GM21360 (cell line): ENCODE measurements at regions not wholly inside any gene's neighbourhood (a gene's known extent, or its start where the extent isn't known, plus 50 kb on each side); places are given as distances from the start of the nearest gene placed in this dataset.

ENCODE experiments used
- ATAC-seq: cut with Tn5 transposase; IDR thresholded peaks from one replicate; pipeline ENCODE4 v1.9.1; 2021; ENCODE audit warnings: mild to moderate bottlenecking, moderate library complexity; ENCODE audit not compliant: unreplicated experiment

DNA sequence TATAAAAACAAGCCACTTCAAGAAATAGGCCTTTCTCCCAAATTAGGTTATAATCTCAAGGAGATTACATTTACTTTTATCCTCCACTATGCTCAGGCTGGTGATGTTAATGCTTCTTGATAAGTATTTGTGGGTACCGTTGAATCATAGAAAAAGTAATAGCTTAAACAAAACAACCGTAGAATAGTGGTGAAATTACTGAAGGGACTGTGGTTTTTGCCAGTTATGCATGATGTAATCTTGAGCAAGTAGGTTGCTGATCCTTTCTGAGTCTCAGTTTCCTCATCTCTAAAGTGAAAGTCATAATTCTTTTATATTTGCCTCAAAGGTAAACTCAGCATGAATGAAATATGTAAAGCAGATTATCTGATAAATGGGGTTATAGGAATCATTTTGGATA lies 187.3 kb upstream of the JAG1 start:
- ATAC-seq: no peak

DNA sequence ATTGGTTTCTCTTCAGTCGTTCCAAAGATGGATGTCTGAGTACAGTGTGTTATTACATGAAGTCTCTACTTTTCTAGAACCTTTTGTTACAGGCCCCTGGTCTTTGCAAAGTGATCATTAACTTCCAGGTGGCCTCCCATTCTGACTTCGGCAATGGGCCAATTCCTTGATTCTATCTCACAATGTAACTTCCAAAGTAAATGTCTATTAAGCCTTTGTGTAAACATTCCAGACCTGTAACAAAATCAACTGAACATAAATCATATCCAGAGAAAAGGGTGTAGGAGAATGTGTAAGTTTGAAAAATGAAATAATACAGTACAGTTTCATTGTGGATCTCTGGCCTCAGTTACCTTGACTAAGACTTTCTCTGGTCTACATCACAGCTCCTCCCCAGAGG lies 187.8 kb upstream of the JAG1 start:
- no peak for ATAC-seq

DNA sequence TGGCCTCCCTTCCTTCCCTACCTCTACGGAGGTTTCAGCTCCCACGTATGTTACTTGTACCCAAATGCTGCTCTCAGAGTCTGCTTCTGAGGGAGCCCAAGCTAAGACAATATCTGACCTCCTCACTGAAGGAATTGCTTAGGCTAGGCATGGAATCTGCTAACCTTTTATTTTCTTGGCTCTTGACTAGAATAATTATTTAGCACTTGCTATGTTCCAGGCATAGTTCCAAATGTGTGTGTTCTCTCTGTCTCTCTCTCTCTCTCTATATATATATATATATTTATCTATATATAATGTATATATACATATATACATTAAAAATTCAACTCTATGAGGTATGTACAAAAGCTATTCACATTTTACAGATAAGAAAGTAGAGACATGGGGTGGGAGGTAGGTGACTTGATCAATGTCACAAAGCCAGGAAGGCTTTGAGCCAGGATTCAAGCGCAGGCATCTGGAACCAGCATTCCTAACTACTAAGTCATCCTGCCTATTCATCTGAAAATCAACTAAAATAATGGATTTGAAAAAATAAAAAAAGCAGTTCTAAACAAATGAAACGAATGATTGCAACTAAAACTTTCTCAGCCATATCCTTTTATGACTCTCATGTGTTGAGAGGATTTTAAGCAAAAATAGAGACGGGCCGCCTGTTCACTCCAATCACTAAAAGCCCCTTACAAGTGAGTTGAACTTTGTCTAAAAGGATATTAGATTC lies 189.7 kb upstream of the JAG1 start:
- no peak for ATAC-seq

DNA sequence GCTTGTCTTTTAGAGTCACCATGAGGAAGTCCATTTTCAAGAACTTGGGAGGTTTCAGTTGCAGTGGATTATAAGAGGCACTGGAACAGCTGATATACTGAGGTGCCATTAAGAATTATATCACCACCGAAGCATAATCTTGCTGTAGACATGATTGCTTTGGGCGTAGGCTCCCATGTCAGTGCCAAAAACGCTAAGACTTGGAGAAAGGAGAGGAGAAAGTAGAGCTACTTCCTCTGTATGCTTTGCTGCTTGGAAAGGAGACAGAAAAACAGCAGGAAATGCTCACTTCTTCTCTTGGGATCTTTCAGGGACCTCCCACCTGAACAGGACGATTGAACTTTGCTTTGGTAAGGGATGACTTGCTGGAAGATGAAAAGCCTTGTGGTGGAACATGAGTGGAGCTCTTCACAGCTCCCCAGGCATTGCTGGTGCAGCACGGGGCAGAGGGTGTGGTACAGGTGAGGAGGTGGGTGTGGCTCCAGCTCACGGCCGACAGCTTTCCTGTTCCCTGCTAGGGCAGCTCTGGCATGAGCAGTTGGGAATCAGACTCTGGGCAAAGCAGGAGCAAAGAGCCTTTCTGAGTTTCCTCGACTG lies 190.4 kb upstream of the JAG1 start:
- ATAC-seq: no peak

DNA sequence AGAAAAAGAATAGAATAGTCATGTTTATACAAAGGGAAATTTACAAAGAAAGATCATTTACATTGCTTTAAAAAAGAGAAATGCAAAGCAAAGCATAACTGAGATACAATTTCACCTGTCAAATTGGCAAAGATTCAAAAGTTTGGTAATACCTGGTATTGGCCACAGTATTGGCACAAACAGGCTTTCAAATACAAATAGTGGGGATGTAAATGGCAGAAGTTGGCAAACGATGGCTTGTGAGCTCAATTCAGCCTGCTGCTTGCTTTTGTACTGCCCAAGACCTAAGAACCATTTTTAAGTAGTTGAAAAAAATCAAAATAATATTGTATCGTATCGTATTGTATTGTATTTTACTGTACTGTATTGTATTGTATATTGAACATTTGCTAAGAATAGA lies 194.5 kb upstream of the JAG1 start:
- ATAC-seq: no peak

DNA sequence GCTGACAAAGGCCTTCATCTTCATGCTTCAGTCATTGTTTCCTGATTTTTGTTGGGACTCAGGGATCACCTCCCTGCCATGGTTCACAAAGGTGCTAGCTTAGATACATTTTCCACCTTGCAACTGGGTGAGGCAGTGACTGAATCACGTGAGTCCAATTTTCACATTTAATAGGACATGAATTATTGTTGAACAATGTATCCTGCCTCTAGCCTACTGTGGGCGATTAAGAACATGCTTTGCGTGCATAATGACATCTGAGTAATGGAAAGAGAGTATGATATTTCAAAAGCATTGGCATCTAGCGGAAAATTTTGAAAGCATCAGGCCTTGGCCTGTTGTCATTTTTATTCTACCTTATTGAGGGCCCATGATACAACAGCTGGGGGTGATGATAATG lies 199.2 kb upstream of the JAG1 start:
- no peak for ATAC-seq

DNA sequence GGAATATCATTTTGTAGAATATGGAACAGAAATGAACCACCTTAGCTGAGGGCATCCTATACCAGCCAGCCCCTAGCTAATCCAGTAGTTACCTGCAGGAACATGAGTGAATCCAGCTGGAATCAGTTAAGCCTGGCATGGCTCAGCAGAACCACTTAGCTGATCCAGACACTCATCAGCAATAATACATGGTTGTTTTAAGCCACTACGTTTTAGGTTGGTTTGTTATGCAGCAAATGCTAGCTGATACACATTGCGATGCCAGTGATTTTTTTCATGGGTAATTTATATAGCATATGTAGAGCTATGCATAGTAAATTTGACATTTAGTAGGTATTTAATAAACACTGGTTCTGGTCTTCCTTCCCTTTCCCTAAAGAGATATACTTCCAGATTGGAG lies 201.9 kb upstream of the JAG1 start:
- ATAC-seq: no peak

DNA sequence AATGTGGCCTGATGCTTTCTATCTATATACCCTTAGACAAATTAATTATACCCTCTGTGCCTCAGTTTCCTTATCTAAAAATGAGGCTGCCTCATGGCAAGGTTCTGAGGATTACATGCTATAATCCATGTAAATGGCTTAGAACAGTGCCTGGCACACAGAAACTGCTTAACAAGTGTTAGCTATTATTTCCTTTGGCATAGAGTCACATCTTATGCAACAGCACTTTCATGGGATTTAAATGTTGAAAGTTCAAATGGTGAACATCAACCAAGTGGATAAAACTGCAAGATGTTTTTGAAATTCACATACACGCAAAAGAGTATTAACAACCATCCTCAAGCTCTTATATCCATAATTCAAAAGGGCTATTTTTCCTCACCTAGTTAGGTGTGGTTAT lies 202.8 kb upstream of the JAG1 start:
- ATAC-seq: no peak

DNA sequence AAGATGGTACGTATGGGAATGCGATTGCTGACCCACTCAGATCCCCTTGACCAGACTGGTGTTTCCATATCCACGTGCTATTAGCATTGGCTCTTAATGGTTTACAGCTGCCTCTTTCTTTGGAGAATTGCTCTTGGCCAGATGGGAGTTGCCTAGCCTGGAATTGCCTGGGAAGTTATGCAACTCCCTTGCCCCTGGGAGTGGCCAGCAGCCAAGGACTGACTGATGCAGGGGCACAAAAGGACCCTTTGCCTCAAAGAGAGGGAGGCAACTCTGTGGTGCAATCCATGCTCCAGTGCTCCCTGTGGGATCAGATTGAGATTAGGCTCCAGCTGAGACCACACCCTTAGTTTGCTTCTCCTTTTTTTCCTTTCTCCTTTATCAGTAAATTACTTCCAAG lies 203.5 kb upstream of the JAG1 start:
- ATAC-seq: no peak

DNA sequence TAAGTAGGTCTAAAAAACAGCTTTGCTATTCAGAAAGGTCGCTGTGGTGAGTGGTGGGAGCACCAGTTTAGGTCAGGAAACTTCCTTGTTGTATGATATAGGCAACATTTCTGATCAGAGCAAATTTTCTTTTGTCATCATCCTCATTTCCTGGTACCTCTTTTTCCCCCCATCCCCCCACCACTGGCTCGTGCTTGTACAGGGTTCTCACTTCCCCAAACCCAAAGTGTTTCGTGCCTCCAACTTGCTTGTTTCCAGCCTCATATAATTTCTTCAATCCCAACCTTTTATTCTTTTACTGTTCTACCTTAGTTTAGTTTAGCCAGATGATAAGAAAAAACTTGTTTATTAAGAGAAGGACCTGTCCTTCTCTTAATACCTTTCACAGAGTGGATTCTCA lies 209.4 kb upstream of the JAG1 start:
- ATAC-seq: no peak

DNA sequence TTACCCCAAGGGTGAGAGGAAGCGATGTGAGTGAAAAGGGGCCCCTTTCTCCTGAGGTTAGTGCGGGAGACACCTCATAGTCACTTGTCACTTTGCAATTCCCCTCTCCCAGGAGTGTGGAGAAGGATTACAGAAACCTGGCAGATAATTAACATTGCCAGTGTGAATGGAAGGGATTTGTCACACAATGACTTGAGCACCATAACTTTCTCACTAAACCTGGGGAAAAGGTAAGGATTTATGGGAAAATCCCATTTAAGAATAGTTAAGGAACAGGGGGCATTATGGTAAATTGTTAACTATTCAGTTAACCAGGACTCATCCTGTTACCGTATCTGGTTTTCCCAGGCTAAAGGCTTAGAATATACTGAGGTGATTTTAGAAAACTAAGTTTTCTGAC lies 219.5 kb upstream of the JAG1 start:
- ATAC-seq: no peak

DNA sequence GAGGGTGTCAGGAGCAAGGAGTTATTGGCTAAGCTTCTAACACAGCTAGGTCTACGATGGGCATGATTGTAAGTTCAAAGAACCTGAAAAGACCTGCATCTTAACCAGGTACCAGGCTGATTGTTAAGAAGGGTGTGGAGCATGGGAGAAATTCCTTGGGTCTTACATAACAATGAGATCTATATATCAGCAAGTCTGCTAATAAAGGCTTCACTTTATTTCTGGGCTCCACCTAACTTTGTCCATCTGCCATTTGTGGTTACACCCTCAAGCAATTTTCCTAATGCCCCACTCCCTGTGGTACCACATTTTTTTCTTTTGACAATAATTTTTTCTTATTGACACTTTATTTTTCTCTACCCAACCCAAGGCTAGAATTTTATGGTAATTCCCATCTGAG lies 223.5 kb upstream of the JAG1 start:
- ATAC-seq: no peak

DNA sequence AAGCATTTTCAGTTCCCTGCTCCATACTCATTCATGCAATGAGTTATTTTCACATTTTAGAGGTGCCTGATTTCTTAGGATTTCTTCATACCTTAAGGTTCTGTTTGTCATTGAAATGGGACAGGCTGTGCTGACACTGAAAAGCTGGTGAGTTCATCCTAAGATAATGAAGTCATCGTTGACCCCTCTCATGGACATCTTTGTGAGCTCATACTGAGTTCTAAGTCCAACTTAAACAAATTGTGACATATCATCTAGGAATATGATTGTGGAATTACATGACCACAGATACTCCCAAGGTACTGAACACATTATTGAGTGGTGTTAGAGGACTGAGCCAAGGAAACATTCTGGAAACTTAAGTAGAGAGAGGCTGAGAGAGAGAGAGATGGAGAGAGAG lies 224.8 kb upstream of the JAG1 start:
- ATAC-seq: no peak

DNA sequence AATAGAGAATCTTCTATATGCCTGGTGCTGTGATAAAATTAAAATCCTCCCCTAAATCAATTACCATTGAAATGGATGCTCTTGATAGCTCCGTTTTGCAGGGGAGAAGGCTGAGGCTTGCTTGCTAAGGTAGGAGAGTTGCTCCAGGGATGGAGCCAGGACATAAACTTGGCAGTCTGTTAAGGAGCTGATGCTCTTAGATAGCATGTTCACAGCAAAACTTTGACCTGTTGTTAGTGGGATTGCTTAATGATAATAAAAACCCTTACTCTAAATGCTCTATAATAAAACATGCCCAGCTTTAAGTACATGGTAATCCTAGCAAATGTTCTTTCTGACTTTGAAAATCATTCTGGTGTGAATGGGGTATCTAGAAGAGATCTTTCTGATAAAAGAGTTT lies 228.4 kb upstream of the JAG1 start:
- no peak for ATAC-seq

DNA sequence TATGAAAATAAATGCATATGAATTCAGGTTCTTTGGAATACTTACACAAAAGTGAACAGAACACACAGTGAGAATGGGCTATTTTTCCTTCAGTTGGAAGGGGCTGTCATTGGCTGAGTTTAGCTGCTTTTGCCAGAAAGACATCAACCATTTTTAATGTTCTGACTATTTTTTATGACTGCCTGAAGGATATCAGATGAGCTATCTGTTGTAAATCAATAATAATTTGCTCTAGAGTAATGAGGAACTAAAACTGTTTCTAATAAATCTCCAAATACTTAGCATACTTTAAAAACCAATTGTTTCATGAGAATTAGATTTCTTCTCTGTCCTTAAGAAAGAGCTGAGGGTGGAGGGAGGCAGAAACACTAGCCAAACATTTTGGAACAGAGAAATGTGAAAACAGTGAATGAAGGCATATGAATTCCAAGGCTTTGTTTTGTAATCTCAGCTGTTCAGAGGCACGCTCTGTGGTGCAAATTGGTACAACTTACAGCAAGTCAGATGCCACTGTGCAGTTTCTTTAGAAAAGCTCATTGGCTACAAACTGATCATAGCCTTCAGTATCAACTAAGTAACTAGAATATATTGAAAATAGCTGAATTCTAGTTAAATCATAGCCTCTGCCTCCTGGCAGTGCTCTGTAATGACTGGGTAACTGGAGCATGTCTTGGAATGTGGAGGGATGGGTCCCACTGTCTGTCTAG lies 228.9 kb upstream of the JAG1 start:
- ATAC-seq: no peak

DNA sequence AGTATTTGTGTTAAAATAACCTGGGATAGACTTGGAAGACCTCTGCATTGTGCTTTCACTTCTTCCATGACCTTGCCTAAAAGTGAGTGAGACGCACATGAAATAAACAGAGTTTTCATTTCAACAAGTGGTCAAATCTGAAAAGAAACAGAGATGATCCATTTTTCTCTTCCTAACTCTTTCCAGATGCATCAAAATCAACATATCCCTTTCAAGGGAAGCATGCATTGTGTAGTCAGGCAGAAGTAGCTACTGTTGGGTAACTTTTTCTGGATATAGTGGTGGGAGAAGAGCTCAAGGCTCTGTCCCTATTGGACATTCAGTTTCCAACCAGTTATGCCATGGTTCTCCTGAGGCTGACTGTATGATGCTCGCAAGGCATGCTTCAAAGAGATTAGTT lies 233.0 kb upstream of the JAG1 start:
- ATAC-seq: no peak

DNA sequence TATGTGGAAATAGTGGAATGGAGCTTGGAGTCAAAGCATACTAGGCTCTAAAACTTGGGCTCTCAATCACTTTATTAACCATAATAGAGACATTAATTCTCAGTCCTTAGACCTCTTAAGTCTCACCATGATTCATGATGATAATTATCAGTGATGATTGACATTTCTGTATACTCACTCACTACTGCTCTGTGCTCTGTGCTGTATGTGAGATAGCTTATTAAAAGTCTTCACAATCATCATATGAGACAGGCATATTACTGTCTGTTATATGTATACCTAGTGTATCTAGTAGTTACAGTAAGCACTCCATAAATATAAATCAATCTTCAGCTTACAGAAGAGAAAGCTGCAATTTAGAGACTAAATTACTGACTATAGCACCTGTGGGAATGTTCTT lies 236.0 kb upstream of the JAG1 start:
- ATAC-seq: no peak

DNA sequence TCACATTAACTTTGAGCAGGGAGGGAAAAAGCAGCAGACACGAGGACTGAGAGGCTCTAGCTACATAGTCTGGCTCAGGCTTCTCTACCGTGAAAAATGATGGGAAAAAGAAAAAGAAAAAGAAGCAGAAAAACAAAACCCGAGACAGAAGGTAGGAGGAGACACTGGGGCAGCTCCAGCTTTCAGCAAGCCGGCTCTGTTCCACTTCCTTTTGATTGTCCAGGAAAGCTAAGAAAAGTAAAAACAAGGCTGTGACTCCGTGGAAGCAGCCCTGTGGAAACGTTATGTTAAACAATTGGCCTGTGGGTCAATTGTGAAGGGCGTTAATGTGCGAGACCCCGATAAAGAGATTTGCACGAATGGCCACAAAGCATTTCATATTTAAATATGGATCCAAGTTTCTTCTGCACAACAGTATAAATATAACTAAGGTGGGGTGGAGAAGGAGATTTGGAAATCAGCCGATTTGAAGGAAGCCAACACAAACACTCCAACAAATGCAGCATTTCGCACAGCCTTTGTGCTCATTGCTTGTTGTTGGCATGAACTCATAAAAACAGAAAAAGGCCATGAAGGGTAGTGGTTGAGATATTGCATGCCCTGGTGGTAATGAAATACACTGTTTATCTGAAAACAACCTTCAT lies 236.9 kb upstream of the JAG1 start:
- ATAC-seq: no peak

DNA sequence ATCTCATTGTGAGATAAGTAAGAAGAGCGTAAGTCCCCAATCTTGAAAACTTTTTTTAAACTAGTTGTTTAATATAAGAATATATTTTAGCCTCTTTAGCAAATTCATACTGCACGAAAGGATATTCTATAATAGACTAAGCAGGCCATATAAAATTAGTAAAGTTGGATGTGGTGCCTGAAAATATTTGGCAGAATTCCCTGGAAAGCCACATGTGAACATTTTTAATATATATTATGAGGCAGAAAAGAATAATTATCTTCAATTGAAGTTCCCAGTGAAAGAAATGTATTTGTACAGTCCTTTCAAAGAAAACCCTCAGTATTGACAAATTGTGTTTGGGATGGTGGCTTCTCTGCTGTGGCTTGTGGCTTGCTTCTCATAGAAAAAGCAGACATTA lies 237.5 kb upstream of the JAG1 start:
- ATAC-seq: no peak

DNA sequence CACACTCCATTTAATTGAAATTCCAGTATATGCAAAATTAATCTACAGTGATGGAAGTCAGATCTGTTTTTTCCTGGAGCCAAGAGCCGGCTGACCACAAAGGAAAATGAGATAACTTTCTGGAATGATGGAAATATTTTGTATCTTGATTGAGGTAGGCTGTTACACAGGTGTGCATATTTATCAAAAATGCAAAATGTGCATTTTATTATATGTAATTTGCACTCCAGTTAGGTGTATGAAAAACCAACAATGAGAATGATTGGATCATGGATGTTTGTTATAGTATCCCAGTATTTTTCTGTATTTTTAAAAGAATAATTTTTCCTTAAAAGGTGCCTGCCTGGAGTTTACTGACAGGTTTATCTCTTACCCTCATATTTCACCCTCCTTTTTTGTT lies 242.0 kb upstream of the JAG1 start:
- no peak for ATAC-seq

DNA sequence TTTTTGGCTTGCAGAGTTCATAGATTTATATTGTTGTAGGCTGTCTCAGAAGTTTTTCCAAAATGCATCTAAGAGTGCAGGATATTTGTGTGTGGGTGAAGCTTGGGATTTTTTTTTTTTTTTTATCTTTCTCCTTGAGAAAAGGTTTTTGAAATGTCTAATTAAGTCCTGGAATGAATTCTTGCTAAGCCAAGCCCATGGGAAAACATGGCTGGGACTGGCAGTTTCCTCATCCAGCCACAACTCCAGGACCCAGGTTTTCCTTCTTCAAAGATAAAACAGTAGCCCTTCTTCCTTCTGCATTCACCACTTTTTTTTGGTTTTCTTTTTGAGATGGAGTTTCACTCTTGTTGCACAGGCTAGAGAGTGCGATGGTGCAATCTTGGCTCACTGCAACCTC lies 242.5 kb upstream of the JAG1 start:
- no peak for ATAC-seq

DNA sequence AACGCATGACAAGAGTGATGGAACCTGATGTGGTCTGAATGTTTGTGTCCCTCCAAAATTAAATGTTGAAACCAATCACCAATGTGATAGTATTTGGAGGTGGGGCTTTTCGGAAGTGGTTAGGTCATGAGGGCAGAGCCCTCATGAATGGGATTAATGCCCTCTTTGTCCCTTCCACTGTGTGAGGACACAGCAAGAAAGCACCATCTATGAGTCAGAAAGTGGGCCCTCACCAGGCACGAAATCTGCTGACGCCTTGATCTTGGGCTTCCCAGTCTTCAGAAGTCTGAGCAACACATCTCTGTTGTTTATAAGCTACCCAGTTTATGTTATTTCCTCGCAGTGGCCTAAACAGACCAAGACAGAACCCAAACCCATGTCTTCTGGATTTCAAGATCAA lies 244.0 kb upstream of the JAG1 start:
- no peak for ATAC-seq
